Muscle layer of duodenum (tissue), 2 donors: ENCODE measurements at regions not wholly inside any gene's neighbourhood (a gene's known extent, or its start where the extent isn't known, plus 50 kb on each side); places are given as distances from the start of the nearest gene placed in this dataset.

ENCODE experiments used
- H3K27ac ChIP-seq: one replicate; pipeline ENCODE4 v1.7.0; 2013; ENCODE audit warnings: mild to moderate bottlenecking, low read length
- H3K27me3 ChIP-seq: one replicate; pipeline ENCODE4 v1.7.0; 2013; ENCODE audit warnings: low read depth, mild to moderate bottlenecking, control low read depth, low read length
- H3K36me3 ChIP-seq, 2 donors: one replicate each; pipeline ENCODE4 v1.7.0; 2013; ENCODE audit warnings: low read length in 2 of 2, control low read depth in 1 of 2, mild to moderate bottlenecking in 1 of 2; ENCODE audit not compliant: insufficient read depth in 2 of 2, control insufficient read depth in 1 of 2
- H3K4me1 ChIP-seq, 2 donors: one replicate each; pipeline ENCODE4 v1.7.0; 2013; ENCODE audit warnings: low read length in 2 of 2, mild to moderate bottlenecking in 2 of 2, control low read depth in 1 of 2, moderate library complexity in 1 of 2; ENCODE audit not compliant: insufficient read depth in 2 of 2, control insufficient read depth in 1 of 2
- H3K4me3 ChIP-seq, 2 donors: one replicate each; pipeline ENCODE4 v1.7.0; 2013; ENCODE audit warnings: low read length in 2 of 2, low read depth in 1 of 2, mild to moderate bottlenecking in 1 of 2
- H3K9me3 ChIP-seq, 2 donors: one replicate each; pipeline ENCODE4 v1.7.0; 2013; ENCODE audit warnings: low read length in 2 of 2, control low read depth in 1 of 2, mild to moderate bottlenecking in 1 of 2; ENCODE audit not compliant: control insufficient read depth in 1 of 2
- donor health status: healthy.

- H3K4me1 ChIP-seq = no peaks in the 10 kb centered on the region
- H3K27ac ChIP-seq = no peak overlapping the region
- no peaks in the 10 kb centered on the region for H3K9me3 ChIP-seq
- H3K4me3 ChIP-seq = no peak overlapping the region
- H3K36me3 ChIP-seq = peaks cover 0 to 6% of the 10 kb centered on the region in 2 donors
- H3K27me3 ChIP-seq = no peaks in the 10 kb centered on the region
Measured at GRCh38 chr1:244998717-244999346, 134.5 kb upstream of the HNRNPU start.

GRCh38 chr1:244995602-244996400 lies 131.5 kb upstream of the HNRNPU start:
- Histone ChIP-seq H3K9me3 (no peaks in the 10 kb centered on the region), H3K27ac (no peak overlapping the region), H3K36me3 (peaks cover 0 to 6% of the 10 kb centered on the region in 2 donors), H3K4me3 (no peak overlapping the region), H3K27me3 (no peaks in the 10 kb centered on the region), H3K4me1 (no peaks in the 10 kb centered on the region)

GRCh38 chr1:244992833-244993232 lies 128.5 kb upstream of the HNRNPU start:
- H3K36me3 ChIP-seq = peaks cover 0 to 6% of the 10 kb centered on the region in 2 donors
- H3K4me1 ChIP-seq = no peaks in the 10 kb centered on the region
- no peaks in the 10 kb centered on the region for H3K27me3 ChIP-seq
- no peak overlapping the region for H3K4me3 ChIP-seq
- no peaks in the 10 kb centered on the region for H3K9me3 ChIP-seq
- H3K27ac ChIP-seq = no peak overlapping the region

- Histone ChIP-seq H3K36me3 (no peaks in the 10 kb centered on the region), H3K4me3 (no peak overlapping the region), H3K4me1 (no peaks in the 10 kb centered on the region), H3K27me3 (no peaks in the 10 kb centered on the region), H3K27ac (no peak overlapping the region), H3K9me3 (no peaks in the 10 kb centered on the region)
Measured at GRCh38 chr1:244989813-244990212, 125.5 kb upstream of the HNRNPU start.

GRCh38 chr1:244988521-244988920 lies 124.2 kb upstream of the HNRNPU start:
- Histone ChIP-seq H3K4me3 (no peak overlapping the region), H3K9me3 (no peaks in the 10 kb centered on the region), H3K36me3 (no peaks in the 10 kb centered on the region), H3K4me1 (no peaks in the 10 kb centered on the region), H3K27ac (no peak overlapping the region), H3K27me3 (no peaks in the 10 kb centered on the region)

GRCh38 chr1:244980605-244981004 lies 116.3 kb upstream of the HNRNPU start:
- H3K9me3 ChIP-seq = no peaks in the 10 kb centered on the region
- H3K27me3 ChIP-seq = no peaks in the 10 kb centered on the region
- no peaks in the 10 kb centered on the region for H3K4me1 ChIP-seq
- H3K36me3 ChIP-seq = no peaks in the 10 kb centered on the region
- H3K4me3 ChIP-seq = no peak overlapping the region
- no peak overlapping the region for H3K27ac ChIP-seq

GRCh38 chr1:244974550-244974949 lies 110.2 kb upstream of the HNRNPU start:
- Histone ChIP-seq H3K36me3 (peaks cover 0 to 13% of the 10 kb centered on the region in 2 donors), H3K27ac (no peak overlapping the region), H3K27me3 (no peaks in the 10 kb centered on the region), H3K9me3 (no peaks in the 10 kb centered on the region), H3K4me1 (no peaks in the 10 kb centered on the region), H3K4me3 (no peak overlapping the region)

- H3K27ac ChIP-seq = no peak overlapping the region
- H3K9me3 ChIP-seq = no peaks in the 10 kb centered on the region
- no peaks in the 10 kb centered on the region for H3K27me3 ChIP-seq
- H3K4me3 ChIP-seq = no peak overlapping the region
- peaks cover 0 to 15% of the 10 kb centered on the region in 2 donors for H3K36me3 ChIP-seq
- no peaks in the 10 kb centered on the region for H3K4me1 ChIP-seq
Measured at GRCh38 chr1:244974106-244974505, 109.8 kb upstream of the HNRNPU start.

- Histone ChIP-seq H3K9me3 (no peaks in the 10 kb centered on the region), H3K4me3 (peak overlapping the region; percentile 77 to 84), H3K27ac (peak overlapping the region; percentile 98), H3K4me1 (peaks cover 0 to 8% of the 10 kb centered on the region in 2 donors), H3K27me3 (no peaks in the 10 kb centered on the region), H3K36me3 (peaks cover 0 to 19% of the 10 kb centered on the region in 2 donors)
Measured at GRCh38 chr1:244971552-244972216, 107.3 kb upstream of the HNRNPU start.

- peak overlapping the region; percentile 77 to 84 for H3K4me3 ChIP-seq
- no peaks in the 10 kb centered on the region for H3K27me3 ChIP-seq
- H3K4me1 ChIP-seq = peaks cover 0 to 8% of the 10 kb centered on the region in 2 donors
- H3K36me3 ChIP-seq = peaks cover 0 to 19% of the 10 kb centered on the region in 2 donors
- peak overlapping the region; percentile 98 for H3K27ac ChIP-seq
- no peaks in the 10 kb centered on the region for H3K9me3 ChIP-seq
Measured at GRCh38 chr1:244970744-244971551, 106.6 kb upstream of the HNRNPU start.
